HG03558 (cell line): ENCODE measurements at regions not wholly inside any gene's neighbourhood (a gene's known extent, or its start where the extent isn't known, plus 50 kb on each side); places are given as distances from the start of the nearest gene placed in this dataset.

Experiments
- ATAC-seq: cut with Tn5 transposase; IDR thresholded peaks from one replicate; pipeline ENCODE4 v1.9.1; 2021; ENCODE audit warnings: moderate number of reproducible peaks; ENCODE audit not compliant: unreplicated experiment; ENCODE audit errors: extremely low read depth

DNA sequence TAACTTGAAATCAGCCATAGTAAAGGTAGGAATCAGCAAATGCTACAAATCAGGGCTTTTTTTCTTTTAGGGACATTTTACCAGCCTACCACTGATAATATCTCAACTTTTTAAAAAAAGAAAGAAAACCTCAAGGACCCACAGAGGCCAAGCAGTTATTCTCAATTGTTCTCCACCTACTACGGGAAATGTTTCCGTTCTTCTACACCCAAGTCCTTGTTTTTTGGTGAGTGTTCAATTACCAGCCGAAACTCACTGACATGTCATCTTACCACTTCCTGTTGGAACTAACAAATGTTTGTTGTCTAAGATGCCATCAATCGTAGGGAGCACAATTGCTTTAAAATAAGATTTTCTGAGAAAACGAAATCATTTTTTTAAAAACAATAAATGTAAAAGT is 50.2 kb upstream of the CDK1 start:
- ATAC-seq, result no peak

DNA sequence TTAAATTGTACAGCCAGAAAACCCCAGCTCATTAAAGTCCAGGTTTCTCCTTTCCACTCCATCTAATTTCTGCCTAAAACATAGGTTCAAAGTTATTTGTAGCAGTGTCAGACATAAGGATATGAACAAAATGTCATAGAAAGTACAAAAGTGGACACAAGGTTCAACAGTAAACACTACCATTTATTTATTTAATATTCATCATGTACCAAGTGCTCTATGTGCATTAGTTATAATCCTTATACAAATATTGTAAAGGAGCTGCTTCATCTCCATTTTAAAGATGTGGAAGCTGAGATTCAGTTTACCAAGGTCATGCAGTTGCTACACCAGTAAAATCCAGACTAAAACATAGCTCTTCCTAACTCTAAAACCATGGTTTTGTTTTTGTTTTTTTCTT is 52.0 kb upstream of the CDK1 start:
- no peak for ATAC-seq

DNA sequence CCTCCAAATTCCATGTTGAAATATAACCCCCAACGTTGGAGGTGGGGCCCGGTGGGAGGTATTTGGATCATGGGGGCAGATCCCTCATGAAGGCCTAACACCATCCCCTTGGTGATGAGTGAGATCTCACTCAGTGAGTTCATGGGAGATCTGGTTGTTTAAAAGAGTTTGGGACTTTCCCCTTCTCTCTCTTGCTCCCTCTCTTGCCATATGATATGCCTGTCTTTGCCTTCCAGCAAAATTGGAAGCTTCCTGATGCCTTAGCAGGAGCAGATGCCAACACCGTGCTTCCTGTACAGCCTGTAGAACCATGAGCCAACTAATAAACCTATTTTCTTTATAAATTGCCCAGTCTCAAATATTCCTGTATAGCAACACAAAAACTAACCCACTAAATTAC is 55.7 kb upstream of the CDK1 start:
- ATAC-seq, result no peak

DNA sequence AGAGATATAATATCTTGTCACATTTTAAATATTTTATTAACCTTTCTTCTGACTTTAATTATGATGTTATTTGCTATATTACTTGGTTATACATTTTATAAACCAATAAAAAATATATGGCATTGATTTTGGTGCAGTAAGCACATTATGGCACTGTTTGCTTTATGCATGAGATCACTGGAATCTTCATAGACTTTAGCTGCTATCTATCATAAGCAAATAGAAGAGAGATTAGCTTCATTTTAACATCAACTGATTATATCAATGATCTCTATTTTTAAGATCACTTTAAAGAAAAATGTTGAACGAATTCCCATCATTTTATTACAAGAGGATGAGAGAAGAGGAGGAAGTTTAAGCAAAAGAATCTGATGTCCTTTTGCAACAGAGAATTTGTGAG is 58.6 kb upstream of the CDK1 start:
- no peak for ATAC-seq

DNA sequence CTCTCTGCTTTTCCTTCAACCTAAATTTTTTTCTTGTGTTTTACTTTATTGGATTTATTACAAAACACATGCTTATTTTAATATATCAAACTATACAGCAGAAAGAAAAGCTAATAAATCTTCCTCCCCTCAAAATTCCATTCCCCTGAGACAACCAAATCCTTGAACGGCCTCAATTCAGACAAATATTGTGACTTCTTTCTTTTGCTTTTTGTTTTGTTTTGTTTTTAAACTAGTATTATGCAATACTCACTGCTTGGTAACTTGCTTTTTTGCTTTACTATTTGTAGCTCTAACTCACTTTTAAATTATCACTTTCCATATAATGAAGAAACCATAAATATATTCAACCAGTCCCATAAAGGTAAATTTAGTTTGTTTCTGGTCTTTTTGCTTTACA is 59.4 kb upstream of the CDK1 start:
- no peak for ATAC-seq

DNA sequence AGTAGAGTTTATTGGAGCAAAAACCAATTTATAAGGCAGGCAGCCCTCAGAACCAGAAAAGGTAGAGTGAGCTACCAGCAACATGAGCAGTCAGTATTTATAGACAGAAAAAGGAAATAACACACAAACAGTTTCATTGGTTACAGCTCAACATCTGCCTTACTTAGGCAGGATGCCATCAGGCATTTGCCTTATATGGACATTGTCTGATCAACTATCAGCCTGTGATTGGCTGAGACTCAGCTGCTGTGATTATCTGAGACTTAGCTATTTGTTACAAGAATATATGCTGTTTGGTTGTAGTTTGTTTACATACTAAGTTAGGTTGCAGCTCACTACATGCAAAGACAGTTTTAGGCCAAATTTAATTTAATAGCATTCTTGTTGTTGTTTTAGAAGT is 60.4 kb upstream of the CDK1 start:
- ATAC-seq, result peak; percentile 83

DNA sequence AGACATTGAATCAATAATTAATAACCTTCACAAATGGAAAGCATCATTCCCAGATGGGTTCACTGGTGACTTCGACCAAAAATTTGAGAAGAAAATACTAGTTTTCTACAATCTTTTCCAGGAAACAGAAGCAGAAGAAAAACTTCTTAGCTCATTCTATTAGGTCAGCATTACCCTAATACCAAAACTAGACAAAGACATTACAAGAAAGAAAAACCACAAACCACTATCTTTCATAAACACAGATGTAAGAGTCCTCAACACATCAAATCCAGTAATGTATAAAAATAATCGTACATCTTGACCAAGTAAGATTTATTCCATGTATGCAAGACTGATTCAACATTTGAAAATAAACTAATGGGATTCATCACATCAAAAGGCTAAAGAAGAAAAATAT is 64.0 kb upstream of the CDK1 start:
- no peak for ATAC-seq

DNA sequence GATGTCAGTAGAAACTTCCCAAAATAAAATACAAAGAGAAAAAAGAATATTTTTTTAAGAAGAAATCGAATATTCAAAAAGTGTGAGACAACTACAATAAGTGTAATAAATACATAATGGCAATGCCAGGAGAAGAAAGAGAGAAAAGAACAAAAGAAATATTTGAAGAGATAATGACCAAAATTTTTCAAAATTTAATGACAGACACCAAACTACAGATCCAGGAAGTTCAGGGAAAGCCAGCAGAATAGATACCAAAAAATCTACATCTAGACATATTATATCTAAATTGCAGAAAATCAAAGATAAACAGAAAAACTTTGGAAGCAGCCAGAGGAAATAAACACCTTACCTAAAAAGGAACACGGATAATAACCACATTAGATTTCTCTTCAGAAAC is 66.8 kb upstream of the CDK1 start:
- no peak for ATAC-seq

DNA sequence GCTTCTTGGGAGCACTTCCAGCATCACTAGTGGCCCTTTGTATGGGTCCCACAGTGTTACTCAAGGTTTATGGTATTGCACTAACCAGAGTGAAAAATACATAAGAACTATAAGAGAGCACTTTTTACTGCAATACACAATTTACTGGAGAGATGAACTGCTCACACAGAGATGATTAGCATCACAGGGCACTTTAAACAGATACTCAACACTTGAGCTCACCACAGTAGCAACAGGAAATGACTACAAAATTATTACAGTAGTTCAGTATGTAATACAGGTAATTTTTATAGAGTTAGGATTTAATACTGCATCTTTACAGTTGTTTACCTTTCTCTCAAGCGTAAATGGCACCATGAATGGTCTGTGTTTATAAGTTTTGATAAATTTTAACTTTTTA is 68.2 kb upstream of the CDK1 start:
- no peak for ATAC-seq

DNA sequence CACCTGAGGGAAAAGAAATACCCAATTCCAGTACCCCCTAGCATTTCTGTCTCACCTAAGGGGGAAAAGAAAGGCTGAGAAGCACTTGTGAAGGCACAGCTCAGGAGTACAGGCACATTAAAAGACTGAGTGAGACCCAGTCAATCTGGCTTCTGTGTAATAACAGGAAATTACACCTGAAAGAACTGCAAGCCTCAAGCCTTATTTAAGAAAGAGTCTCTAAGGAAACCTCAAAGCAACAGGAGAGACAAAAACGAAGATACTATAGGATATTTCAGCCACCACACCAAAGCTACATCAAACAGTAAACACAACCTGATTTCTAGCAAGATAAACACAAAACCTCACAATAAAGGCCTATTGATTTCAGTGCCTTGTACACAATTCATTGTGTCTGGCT is 69.6 kb upstream of the CDK1 start:
- no peak for ATAC-seq

DNA sequence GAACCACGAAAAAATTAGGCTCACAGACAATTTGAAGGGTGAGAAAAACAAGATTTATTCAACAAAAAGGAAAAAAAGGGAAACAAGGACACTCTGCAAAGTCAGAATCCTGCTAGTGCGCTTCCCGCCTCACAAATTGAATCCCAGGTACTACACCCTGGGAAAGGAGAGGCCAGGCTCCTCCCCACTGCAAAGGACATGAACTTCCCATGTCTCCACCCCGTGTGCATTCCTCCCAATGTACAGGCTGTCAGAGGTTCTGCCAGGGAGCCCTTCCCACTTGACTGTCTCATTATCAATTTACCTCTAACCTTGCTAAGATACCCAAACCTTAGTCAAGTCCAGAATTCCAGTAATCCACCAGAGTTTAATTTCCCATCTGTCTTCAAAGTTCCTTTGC is 70.4 kb upstream of the CDK1 start:
- no peak for ATAC-seq

DNA sequence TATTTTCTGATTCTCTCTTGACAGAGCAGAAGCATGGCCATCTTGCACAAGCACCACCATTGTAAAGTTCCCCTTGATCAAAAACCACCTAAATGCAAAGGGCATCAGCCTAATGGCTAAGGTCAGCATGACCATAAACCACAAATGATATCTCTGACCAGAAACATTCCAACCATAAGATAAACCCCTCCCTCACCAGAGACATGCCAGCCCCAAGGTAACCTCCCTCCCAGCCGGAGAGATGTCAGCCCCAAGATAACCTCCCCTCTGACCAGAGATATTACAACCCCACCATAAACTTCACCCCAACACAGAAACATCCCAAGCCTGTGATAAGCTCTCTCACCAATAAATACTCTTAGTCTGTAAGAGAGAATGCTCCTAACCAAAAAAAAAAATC is 72.1 kb upstream of the CDK1 start:
- no peak for ATAC-seq

DNA sequence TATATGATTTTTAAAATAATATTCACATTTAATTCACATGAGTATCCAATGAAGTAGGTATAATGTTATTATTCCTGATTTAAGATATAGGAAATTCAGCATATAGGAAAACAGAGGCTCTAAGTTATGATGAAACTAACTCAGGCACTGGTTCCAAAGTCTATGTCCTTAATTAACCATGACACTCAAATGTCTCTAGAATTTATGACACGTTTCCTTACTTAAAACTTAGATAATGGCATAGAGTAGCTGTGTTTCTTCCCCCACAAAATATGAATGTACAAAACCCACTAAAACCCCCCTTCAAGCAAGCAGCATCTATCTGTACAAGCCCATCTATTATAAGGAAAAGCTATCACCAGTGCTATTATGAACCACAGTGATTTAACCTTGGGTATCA is 72.9 kb upstream of the CDK1 start:
- no peak for ATAC-seq

DNA sequence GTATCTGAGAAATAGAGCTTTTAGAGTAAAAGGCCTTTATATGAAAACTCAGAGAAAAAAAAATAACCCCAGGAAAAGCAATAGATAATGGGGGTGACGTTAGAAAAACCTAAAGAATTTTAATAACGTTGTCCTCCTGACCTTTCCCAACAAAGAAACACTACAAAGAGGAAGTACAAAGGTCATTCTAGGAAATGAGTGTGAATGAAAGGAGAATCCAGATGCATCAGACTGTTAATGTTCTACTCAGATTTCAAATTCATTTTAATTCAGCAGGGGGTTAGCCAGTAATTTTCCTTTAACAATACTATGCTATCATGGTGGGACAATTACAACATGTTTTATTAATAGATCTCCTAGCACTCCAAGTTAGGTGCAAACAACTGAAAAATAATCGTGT is 73.8 kb upstream of the CDK1 start:
- ATAC-seq, result no peak

DNA sequence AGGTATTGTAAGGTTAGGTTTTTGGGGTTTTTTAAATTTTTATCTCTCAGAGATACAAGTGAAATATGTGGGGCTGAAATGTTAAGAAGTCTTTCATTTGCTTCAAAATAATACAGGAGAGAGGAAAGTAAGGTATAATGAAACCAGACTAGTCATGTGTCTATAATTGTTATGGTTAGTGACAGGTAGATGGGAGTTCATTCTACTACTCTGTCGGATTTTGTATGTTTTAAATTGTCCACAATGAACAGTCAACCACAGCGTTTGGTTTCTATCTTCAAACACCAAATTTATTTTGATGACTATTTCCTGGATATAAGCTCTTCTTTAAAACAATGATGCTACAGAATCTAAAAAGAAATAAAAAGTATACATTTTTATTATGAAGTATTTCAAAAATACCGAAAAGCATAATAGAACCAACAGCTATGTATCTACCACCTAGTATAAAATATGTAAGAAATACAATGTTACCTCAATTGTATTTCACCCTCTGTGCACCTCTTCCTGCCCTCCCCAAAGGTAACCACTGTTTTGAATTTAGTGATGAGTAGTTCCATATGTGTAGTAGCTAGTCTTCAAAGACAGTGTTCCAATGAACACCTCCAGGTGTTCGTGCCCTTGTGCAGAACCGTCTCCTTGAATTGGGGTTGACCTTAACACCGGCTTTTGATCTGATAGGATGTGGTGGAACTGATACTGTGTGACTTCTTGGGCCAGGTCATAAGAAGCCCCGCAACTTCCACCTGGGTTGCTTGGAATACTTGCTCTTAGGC is 74.8 kb upstream of the CDK1 start:
- ATAC-seq, result no peak

DNA sequence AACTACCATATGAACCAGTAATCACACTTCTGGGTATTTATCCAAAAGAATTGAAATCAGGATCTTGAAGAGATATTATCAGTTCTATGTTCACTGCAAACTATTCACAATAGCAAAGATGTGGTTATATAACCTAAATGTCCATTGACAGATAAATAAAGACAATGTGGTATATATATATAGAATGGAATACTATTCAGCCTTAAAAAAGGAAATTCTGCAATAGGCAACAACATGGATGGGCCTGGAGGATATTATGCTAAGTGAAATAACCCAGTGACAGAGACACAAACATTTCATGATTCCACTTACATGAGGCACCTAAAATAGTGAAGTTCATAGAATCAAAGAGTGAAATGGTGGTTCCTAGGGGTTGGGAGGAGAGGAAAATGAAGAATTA is 90.6 kb upstream of the CDK1 start:
- ATAC-seq, result no peak

DNA sequence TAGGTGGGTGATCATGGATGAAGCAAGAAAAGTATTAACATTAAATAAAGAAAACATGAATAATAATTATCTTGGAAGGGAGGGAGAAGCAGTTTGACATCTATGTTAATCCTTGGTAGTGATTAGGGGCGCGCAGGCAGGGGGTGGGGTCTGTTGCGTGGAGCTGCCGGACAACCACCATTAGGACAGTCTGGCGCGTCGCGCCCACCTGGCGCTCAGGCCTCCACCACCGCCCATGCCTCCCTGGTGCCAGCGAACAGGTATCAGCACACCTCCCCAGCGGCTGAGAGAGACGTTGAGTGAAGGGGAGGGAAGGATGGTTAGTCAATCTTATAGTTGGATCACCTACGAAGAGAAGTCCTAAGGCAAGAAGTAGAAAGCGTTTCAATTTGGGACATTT is 94.2 kb upstream of the CDK1 start:
- ATAC-seq, result no peak

DNA sequence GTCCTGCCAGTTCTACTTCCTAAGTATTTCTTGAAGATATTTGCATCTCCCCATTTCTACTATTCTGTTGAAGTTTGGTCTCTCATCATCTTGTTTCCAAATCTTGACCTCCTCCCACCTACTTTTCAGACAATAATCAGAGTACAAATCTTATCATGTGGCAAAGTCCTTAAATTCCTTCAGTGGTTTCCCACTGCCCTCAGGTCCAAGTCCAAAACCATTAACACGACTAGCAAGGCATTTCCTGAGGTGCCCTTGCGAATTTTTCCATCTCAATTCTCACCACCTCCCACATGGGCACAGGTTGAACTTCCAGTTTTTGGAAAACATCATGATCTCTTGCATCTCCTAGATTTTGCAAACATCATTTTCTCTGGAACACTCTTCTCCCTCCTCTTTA is 97.2 kb upstream of the CDK1 start:
- ATAC-seq, result no peak

DNA sequence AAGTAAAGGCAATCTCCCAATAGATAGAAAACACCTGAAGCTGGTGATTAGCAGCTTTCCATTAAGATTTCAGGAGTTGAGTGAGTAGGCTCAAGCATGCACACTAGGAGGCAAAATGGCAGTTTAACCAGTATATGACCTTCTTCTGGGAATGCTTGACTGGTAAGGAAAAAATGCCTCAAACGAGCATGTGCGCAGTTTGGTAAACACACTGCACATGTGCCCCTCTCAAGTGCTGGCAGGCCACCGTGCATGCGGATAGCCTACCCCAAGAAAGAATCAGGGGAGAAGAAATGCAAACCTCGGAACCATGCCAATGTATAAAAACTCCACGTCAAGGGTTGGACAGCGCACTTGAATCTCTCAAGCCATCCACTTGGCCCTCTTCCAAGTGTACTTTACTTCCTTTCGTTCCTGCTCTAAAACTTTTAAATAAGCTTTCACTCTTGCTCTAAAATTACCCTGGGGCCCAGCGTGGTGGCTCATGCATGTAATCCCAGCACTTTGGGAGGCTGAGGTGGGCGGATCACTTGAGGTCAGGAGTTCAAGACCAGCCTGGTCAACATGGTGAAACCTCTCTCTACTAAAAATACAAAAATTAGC is 98.8 kb upstream of the CDK1 start:
- ATAC-seq, result no peak

DNA sequence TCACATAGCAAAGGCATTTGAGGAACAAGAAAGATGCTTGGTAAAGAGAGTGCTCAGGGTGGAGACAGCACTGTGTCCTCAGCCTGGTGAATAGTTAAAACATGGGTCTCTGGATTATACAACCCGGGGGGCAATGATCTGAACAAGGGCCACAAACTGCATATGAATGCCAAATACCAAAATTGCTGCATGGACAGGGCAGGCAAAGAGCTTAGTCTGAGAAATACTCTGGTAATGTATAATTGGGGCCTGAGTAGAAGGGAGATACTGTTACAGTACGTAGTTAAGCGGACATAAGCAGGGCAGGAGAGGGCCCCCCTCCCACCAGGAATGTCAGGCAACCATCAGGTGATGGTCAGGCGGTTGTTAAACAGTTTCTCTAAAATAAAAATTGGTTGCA is 99.3 kb upstream of the CDK1 start:
- no peak for ATAC-seq

DNA sequence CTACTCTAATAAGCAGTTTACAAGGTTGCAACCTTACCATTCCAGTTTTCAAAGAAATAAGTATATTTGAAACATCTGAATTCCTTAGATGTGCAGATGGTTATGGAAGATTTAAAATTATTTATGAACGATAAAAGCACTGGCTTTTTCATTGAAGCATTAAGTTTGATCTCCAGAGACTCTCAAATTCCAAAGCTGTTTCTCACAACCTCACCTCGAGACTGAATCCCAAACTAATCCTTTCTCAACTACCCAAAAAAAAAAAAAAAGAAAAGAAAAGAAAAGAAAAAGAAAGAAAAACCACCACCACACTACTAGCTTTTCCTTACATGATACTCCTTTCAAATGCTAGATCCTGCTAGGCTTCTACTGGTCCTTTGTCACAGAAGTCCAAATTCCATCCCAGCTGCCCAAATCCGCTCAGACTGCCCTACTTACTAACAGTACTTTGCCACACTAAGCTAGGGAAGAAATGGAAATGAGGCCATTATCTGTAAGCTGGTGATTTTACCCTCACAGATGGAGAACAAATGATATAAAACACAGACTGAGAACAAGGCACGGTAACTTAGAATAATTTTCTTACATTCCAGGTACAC is 100.6 kb upstream of the CDK1 start:
- ATAC-seq, result no peak

DNA sequence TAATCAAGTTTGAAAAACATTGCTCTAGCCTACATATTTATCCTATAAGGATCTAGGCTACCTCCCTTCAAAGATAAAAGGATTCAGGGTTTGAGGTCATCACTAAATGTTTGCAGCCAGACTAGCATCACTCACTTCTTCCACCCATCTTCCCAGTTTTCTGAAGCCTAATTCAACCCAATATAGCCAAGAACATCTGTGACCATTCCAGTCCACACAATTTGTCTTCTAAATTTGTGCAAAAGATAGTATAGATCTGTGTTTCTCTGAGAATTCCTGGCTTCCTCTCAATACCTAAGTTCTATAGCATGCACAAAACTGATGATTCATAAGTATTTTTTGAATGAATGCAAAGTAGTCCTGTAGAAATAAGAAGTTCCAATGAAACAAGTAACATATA is 103.0 kb upstream of the CDK1 start:
- no peak for ATAC-seq
